Muscle layer of colon (tissue), 2 donors: ENCODE measurements at regions not wholly inside any gene's neighbourhood (a gene's known extent, or its start where the extent isn't known, plus 50 kb on each side); places are given as distances from the start of the nearest gene placed in this dataset.

ENCODE experiments used
- H3K27ac ChIP-seq: one replicate; pipeline ENCODE4 v1.7.0; 2013; ENCODE audit warnings: low read depth, mild to moderate bottlenecking, low read length, moderate library complexity
- H3K27me3 ChIP-seq, 2 donors: one replicate each; pipeline ENCODE4 v1.7.0; 2013; ENCODE audit warnings: low read length in 2 of 2, mild to moderate bottlenecking in 2 of 2; ENCODE audit not compliant: insufficient read depth in 2 of 2, control insufficient read depth in 1 of 2
- H3K36me3 ChIP-seq: one replicate; pipeline ENCODE4 v1.7.0; 2013; ENCODE audit warnings: mild to moderate bottlenecking, low read length; ENCODE audit not compliant: insufficient read depth
- H3K4me1 ChIP-seq: one replicate; pipeline ENCODE4 v1.7.0; 2013; ENCODE audit warnings: mild to moderate bottlenecking, low read length; ENCODE audit not compliant: insufficient read depth
- H3K4me3 ChIP-seq, 2 donors: one replicate each; pipeline ENCODE4 v1.7.0; 2013; ENCODE audit warnings: low read length in 2 of 2, low read depth in 1 of 2, mild to moderate bottlenecking in 1 of 2, moderate library complexity in 1 of 2
- H3K9ac ChIP-seq: one replicate; pipeline ENCODE4 v1.7.0; 2013; ENCODE audit warnings: low read length
- H3K9me3 ChIP-seq: one replicate; pipeline ENCODE4 v1.7.0; 2013; ENCODE audit warnings: mild to moderate bottlenecking, low read length
- donor health status: abdominal sarcoma.
- donor health status: Adenocarcinoma of cecum.

DNA sequence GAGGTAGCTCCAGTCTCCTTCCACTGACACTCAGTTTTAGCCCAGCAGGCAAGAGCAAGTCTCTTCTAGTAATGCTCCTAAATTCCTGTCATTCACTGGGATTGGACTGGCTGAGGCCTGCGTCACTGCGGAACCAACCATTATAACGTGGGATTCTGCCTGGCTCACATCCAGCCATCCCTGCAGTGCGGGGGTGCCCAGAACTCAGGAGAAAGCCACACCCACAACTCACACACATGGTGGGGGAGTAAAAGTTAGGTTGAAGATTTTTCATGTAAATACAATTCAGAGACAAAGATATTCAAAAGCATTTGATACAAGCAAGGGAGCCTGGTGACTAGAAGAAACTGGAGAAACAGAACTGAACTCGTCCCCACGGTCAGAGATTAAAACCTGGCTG, 504.0 kb upstream of the CDH4 start:
- Histone ChIP-seq H3K27ac (no peak overlapping the region), H3K9me3 (no peaks in the 10 kb centered on the region), H3K36me3 (no peaks in the 10 kb centered on the region), H3K4me1 (no peaks in the 10 kb centered on the region), H3K4me3 (no peak overlapping the region), H3K27me3 (no peaks in the 10 kb centered on the region), H3K9ac (no peak overlapping the region)

- Histone ChIP-seq H3K36me3 (no peaks in the 10 kb centered on the region), H3K4me1 (no peaks in the 10 kb centered on the region), H3K27me3 (no peaks in the 10 kb centered on the region), H3K9ac (no peak overlapping the region), H3K9me3 (no peaks in the 10 kb centered on the region), H3K4me3 (no peak overlapping the region), H3K27ac (no peak overlapping the region)
Measured at GRCh38 chr20:60749804-60750602, 502.1 kb upstream of the CDH4 start.

- Histone ChIP-seq H3K9me3 (no peaks in the 10 kb centered on the region), H3K36me3 (no peaks in the 10 kb centered on the region), H3K4me3 (no peak overlapping the region), H3K9ac (no peak overlapping the region), H3K4me1 (no peaks in the 10 kb centered on the region), H3K27ac (no peak overlapping the region), H3K27me3 (no peaks in the 10 kb centered on the region)
Measured at GRCh38 chr20:60750909-60751308, 501.2 kb upstream of the CDH4 start.

GRCh38 chr20:60751826-60752225, 500.2 kb upstream of the CDH4 start:
- H3K27me3 ChIP-seq: no peaks in the 10 kb centered on the region
- no peaks in the 10 kb centered on the region for H3K4me1 ChIP-seq
- H3K9me3 ChIP-seq: no peaks in the 10 kb centered on the region
- no peak overlapping the region for H3K27ac ChIP-seq
- no peak overlapping the region for H3K4me3 ChIP-seq
- no peaks in the 10 kb centered on the region for H3K36me3 ChIP-seq
- H3K9ac ChIP-seq: no peak overlapping the region

DNA sequence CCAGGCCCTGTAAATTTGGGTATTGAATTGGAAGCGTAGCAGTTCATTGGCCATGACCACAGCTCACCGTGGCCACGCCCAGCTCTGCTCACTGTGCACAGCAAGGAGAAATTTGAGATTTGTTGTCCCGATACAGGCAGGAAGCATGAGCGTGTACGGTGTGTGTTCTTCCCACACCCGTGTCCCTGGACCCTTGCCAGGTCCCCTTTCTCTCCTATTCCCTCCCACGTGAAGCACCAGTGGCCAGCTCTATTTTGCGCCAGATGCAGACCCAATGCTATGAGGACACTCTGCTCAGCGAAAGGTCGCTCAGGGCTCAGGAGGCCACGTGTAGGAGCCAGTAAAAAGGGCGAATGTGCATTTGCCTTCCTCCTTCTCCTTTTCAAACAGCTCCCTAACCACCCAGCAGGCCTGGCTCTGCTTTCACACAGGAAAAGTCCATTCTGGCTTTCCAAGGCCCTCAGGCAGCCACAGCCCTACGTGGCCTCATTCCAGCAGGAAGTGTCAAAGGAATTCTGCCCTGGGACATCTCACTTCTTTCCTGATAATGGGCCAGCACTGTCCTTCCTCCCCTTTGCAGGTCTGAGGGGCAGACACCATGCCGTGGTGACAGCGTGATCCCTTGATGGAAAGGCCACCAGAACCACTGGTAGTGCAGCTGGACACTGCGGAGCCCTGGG, 499.2 kb upstream of the CDH4 start:
- Histone ChIP-seq H3K27ac (no peak overlapping the region), H3K27me3 (no peaks in the 10 kb centered on the region), H3K9ac (no peak overlapping the region), H3K9me3 (no peaks in the 10 kb centered on the region), H3K4me3 (no peak overlapping the region), H3K36me3 (no peaks in the 10 kb centered on the region), H3K4me1 (no peaks in the 10 kb centered on the region)

- Histone ChIP-seq H3K27ac (no peak overlapping the region), H3K9me3 (no peaks in the 10 kb centered on the region), H3K4me3 (no peak overlapping the region)
Measured at GRCh38 chr20:60754856-60755255, 497.2 kb upstream of the CDH4 start.

DNA sequence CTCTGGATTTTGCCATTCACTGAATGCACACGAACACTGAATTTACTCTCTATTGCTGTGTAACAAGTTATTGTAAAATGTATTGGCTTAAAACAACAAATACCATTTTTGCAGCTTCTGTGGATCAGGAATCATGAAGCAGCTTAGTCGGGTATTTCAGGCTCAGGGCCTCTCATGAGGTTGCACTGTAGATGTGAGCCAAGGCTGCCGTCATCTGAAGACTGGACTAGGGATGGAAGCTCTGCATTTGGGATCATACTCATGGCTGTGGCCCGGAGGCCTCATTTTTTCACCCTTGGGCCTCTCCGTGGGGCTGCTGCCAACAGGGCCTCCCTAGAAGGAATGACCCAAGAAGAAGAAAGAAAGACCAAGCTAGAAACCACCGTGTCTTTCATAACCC, 492.4 kb upstream of the CDH4 start:
- Histone ChIP-seq H3K36me3 (no peaks in the 10 kb centered on the region), H3K9ac (no peak overlapping the region), H3K4me1 (no peaks in the 10 kb centered on the region), H3K4me3 (no peak overlapping the region), H3K27ac (no peak overlapping the region), H3K27me3 (no peaks in the 10 kb centered on the region), H3K9me3 (no peaks in the 10 kb centered on the region)

More at GRCh38 chr20:60754856-60755255, 497.2 kb upstream of the CDH4 start:
- Histone ChIP-seq H3K36me3 (no peaks in the 10 kb centered on the region), H3K9ac (no peak overlapping the region), H3K4me1 (no peaks in the 10 kb centered on the region), H3K27me3 (no peaks in the 10 kb centered on the region)

- Histone ChIP-seq H3K9me3 (no peaks in the 10 kb centered on the region), H3K36me3 (no peaks in the 10 kb centered on the region), H3K4me3 (no peak overlapping the region), H3K27ac (no peak overlapping the region), H3K27me3 (no peaks in the 10 kb centered on the region), H3K9ac (no peak overlapping the region), H3K4me1 (no peaks in the 10 kb centered on the region)
Measured at GRCh38 chr20:60760256-60761000, 491.6 kb upstream of the CDH4 start.

- Histone ChIP-seq H3K27me3 (no peaks in the 10 kb centered on the region), H3K9ac (no peak overlapping the region), H3K27ac (no peak overlapping the region)
Measured at GRCh38 chr20:60761056-60761455, 491.0 kb upstream of the CDH4 start.

DNA sequence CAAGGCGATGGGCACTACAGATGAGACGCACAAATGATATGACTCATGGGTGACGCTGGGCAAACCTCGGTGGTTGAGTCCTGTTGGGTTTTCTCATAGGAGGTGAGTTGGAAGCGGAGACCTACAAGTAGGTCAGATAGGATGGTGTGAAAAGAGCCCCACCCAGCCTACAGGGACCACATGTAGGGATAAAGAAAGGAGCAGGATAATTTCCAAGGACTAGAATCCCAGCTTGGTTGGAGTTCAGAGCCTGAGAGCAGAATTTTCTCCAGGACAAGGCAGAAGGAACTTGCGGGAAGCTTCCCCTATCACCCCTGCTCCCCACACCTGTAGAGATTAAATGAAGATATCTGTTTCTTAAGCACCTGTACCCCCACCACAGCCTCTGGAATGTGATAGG, 489.7 kb upstream of the CDH4 start:
- H3K4me1 ChIP-seq: no peaks in the 10 kb centered on the region
- H3K9me3 ChIP-seq: no peaks in the 10 kb centered on the region
- H3K27ac ChIP-seq: no peak overlapping the region
- no peak overlapping the region for H3K9ac ChIP-seq
- no peaks in the 10 kb centered on the region for H3K27me3 ChIP-seq
- no peak overlapping the region for H3K4me3 ChIP-seq
- H3K36me3 ChIP-seq: no peaks in the 10 kb centered on the region

More at GRCh38 chr20:60761056-60761455, 491.0 kb upstream of the CDH4 start:
- Histone ChIP-seq H3K4me3 (no peak overlapping the region), H3K4me1 (no peaks in the 10 kb centered on the region), H3K9me3 (no peaks in the 10 kb centered on the region), H3K36me3 (no peaks in the 10 kb centered on the region)

DNA sequence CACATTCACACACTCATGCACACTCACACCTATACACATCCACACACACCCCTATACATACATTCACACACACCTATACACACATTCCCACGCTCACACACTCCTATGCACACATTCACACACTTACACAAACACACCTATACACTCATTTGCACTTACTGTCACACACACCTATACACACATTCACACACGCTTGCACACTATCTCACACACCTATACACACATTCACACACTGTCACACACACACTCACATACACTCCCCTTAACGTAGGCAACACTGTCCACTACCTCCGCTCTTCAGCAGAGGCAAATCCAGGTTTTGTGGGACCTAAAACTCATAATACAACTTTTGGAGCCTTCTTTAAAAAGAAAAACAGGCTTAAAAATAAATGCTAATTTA, 487.7 kb upstream of the CDH4 start:
- Histone ChIP-seq H3K4me3 (no peak overlapping the region), H3K9me3 (no peaks in the 10 kb centered on the region), H3K27me3 (no peaks in the 10 kb centered on the region), H3K9ac (no peak overlapping the region), H3K27ac (no peak overlapping the region), H3K36me3 (no peaks in the 10 kb centered on the region), H3K4me1 (no peaks in the 10 kb centered on the region)
